ENCODE measurements at regions not wholly inside any gene's neighbourhood (a gene's known extent, or its start where the extent isn't known, plus 50 kb on each side); places are given as distances from the start of the nearest gene placed in this dataset.

GRCh38 chr3:157820157-157820517 is 286.1 kb downstream of the SHOX2 start:
- TF ChIP-seq CTCF (IDR thresholded peaks at IDR 0.05; ENCODE audit: low read depth, low read length, poor library complexity, severe bottlenecking) = no peak
- TF ChIP-seq EZH2phosphoT487 (IDR thresholded peaks at IDR 0.05; ENCODE audit: borderline replicate concordance, low read length) = no peak
